ENCODE measurements at regions not wholly inside any gene's neighbourhood (a gene's known extent, or its start where the extent isn't known, plus 50 kb on each side); places are given as distances from the start of the nearest gene placed in this dataset.

- Histone ChIP-seq H2AFZ (ENCODE audit: low read depth, low read length, poor library complexity, severe bottlenecking) (no peak overlapping the region), H3K27me3 (ENCODE audit: insufficient read depth, low read length) (no peaks in the 10 kb centered on the region), H4K20me1 (ENCODE audit: insufficient read depth) (no peaks in the 10 kb centered on the region), H3K4me3 (replicated peaks in 1 of 2; ENCODE audit: low read depth in 1 of 2, low read length in 2 of 2) (no peak overlapping the region), H3K9ac (ENCODE audit: low read length) (no peak overlapping the region), H3K36me3 (ENCODE audit: control insufficient read depth in 1 of 2, insufficient read depth in 2 of 2, low read length in 2 of 2) (no peaks in the 10 kb centered on the region), H3K9me3 (ENCODE audit: control insufficient read depth in 1 of 2, insufficient read depth in 1 of 2, low read depth in 1 of 2, low read length in 2 of 2) (no peaks in the 10 kb centered on the region), H3K27ac (ENCODE audit: low read depth, low read length) (no peak overlapping the region), H3K79me2 (ENCODE audit: insufficient read depth, low read length) (no peaks in the 10 kb centered on the region), H3K4me2 (ENCODE audit: low read length) (no peak overlapping the region), H3K4me1 (ENCODE audit: control insufficient read depth in 1 of 2, insufficient read depth in 2 of 2, low read length in 2 of 2) (peaks cover 0 to 3% of the 10 kb centered on the region in 2 experiments; a peak in 1 of 4 replicates), H3K9me2 (ENCODE audit: insufficient read depth) (no peaks in the 10 kb centered on the region)
- TF ChIP-seq CTCF (IDR thresholded peaks at IDR 0.05 in 2 of 3, conservative IDR thresholded peaks at IDR 0.05 in 1 of 3; ENCODE audit: borderline replicate concordance in 1 of 3, insufficient read depth in 1 of 3, low read depth in 2 of 3, low read length in 2 of 3) (0 out of 6 replicates have a peak, but pooled peaks of 1 of the 3 experiments have one; percentile 6), FOSL1 (IDR thresholded peaks at IDR 0.05; ENCODE audit: low read depth) (no peak), ZFX (IDR thresholded peaks at IDR 0.05) (no peak; the same call in 1 of the 2 replicates), ZNF274 (IDR thresholded peaks at IDR 0.05; ENCODE audit: low read depth, low read length) (no peak), ELF1 (IDR thresholded peaks at IDR 0.05; ENCODE audit: borderline replicate concordance, low read depth) (no peak), EZH2phosphoT487 (IDR thresholded peaks at IDR 0.05; ENCODE audit: borderline replicate concordance) (no peak), YY1 (IDR thresholded peaks at IDR 0.05; ENCODE audit: extremely low read depth, insufficient replicate concordance, low read depth, low read length) (no peak), ZBTB33 (IDR thresholded peaks at IDR 0.05; ENCODE audit: extremely low read depth, insufficient replicate concordance, low read length) (no peak)
- ATAC-seq (peak; percentile 46; the same call in 1 of the 2 replicates), DNase-seq (ENCODE audit: low read depth, low spot score) (no peak)
- CTCF ChIA-PET: no interaction called here
- no TSS peak for BruUV-seq (replicated peaks)
- RAD21 ChIA-PET (ENCODE audit: low non-redundant PET in 1 of 2, low total read pairs in 2 of 2, uncharacterized antibody in 2 of 2, unreplicated experiment in 2 of 2): no interaction called here
- POLR2A ChIA-PET: no interaction called here
- intact Hi-C loops (cut with micrococcal nuclease): no loop called here
These were observed 293.5 kb upstream of the RTL1 start for GRCh38 chr14:101196795-101197590.
